Stomach (tissue), 4 donors: ENCODE measurements at regions not wholly inside any gene's neighbourhood (a gene's known extent, or its start where the extent isn't known, plus 50 kb on each side); places are given as distances from the start of the nearest gene placed in this dataset.

Experiments used
- EP300 ChIP-seq: sonication (generic); formaldehyde crosslinking; IDR thresholded peaks from one replicate; pipeline ENCODE4 v1.6.1; 2017; ENCODE audit warnings: antibody characterized with exemption
- TF ChIP-seq, protein P1 (sequence below), 7 experiments: fragments of 450-650 bp in 4 of 7; fragments of 200-600 bp in 3 of 7; sonication (generic) in 3 of 7; IDR thresholded peaks; one replicate each; pipeline ENCODE4 v1.5.1; 2016 to 2019; ENCODE audit warnings: antibody characterized with exemption in 7 of 7, control low read depth in 2 of 7, mild to moderate bottlenecking in 1 of 7

DNA sequence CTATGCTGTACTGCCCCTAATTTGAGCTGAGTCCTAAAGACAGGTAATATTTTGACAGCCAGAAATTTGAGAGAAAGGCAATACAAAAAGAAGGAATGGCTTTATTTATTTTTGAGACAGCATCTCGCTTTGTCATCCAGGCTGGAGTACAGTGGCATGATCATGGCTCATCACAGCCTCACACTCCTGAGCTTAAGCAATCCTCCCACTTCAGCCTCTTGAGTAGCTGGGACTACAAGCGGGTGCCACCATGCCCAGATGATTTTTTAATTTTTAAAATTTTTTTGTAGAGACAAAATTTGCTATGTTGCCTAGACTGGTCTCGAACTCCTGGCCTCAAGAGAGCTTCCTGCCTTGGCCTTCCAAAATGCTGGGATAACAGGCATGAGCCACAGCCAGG is 77.4 kb upstream of the SLC4A7 start:
- no peak for TF ChIP-seq EP300
- TF ChIP-seq, protein P1, sequence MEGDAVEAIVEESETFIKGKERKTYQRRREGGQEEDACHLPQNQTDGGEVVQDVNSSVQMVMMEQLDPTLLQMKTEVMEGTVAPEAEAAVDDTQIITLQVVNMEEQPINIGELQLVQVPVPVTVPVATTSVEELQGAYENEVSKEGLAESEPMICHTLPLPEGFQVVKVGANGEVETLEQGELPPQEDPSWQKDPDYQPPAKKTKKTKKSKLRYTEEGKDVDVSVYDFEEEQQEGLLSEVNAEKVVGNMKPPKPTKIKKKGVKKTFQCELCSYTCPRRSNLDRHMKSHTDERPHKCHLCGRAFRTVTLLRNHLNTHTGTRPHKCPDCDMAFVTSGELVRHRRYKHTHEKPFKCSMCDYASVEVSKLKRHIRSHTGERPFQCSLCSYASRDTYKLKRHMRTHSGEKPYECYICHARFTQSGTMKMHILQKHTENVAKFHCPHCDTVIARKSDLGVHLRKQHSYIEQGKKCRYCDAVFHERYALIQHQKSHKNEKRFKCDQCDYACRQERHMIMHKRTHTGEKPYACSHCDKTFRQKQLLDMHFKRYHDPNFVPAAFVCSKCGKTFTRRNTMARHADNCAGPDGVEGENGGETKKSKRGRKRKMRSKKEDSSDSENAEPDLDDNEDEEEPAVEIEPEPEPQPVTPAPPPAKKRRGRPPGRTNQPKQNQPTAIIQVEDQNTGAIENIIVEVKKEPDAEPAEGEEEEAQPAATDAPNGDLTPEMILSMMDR (IDR thresholded peaks at IDR 0.05), result no peak
